H1 (cell line): ENCODE measurements at regions not wholly inside any gene's neighbourhood (a gene's known extent, or its start where the extent isn't known, plus 50 kb on each side); places are given as distances from the start of the nearest gene placed in this dataset.

Experiments used
- ATF3 ChIP-seq: IDR thresholded peaks from 2 replicates; pipeline ENCODE4 v1.6.1; 2011; ENCODE audit warnings: low read depth, mild to moderate bottlenecking, low read length; ENCODE audit not compliant: insufficient read depth
- BACH1 ChIP-seq: IDR thresholded peaks from 2 replicates; pipeline ENCODE4 v1.6.1; 2012; ENCODE audit warnings: low read length, improper control_type of control experiment
- CHD7 ChIP-seq: fragments of 300-600 bp; sonication (generic); IDR thresholded peaks from 2 replicates; pipeline ENCODE4 v1.7.1; 2012; ENCODE audit warnings: low read length, moderate library complexity, mild to moderate bottlenecking, inconsistent platforms; ENCODE audit not compliant: insufficient replicate concordance
- GABPA ChIP-seq: IDR thresholded peaks from 2 replicates; pipeline ENCODE4 v1.6.1; 2011; ENCODE audit warnings: mild to moderate bottlenecking, low read length, moderate library complexity, borderline replicate concordance; ENCODE audit not compliant: insufficient read depth
- HDAC6 ChIP-seq: IDR thresholded peaks from one replicate; pipeline ENCODE4 v1.7.1; 2012; ENCODE audit warnings: low read depth, mild to moderate bottlenecking, inconsistent platforms, low read length, moderate library complexity
- POU5F1 ChIP-seq: IDR thresholded peaks from 2 replicates; pipeline ENCODE4 v1.6.1; 2011; ENCODE audit warnings: low read depth, mild to moderate bottlenecking, low read length, moderate library complexity
- SIN3A ChIP-seq, 2 experiments: IDR thresholded peaks in 1 of 2; conservative IDR thresholded peaks in 1 of 2; 2 replicates each; pipeline ENCODE4 v1.6.1; 2011 to 2012; ENCODE audit warnings: low read length in 2 of 2, improper control_type of control experiment in 1 of 2, low read depth in 1 of 2, mild to moderate bottlenecking in 1 of 2
- SP4 ChIP-seq: IDR thresholded peaks from 2 replicates; pipeline ENCODE4 v1.6.1; 2012; ENCODE audit warnings: low read length, inconsistent platforms
- TCF12 ChIP-seq: IDR thresholded peaks from 2 replicates; pipeline ENCODE4 v1.6.1; 2011; ENCODE audit warnings: low read depth, mild to moderate bottlenecking, low read length
- USF2 ChIP-seq: IDR thresholded peaks from 2 replicates; pipeline ENCODE4 v1.6.1; 2011; ENCODE audit warnings: low read length, improper control_type of control experiment

- TF ChIP-seq CHD7: no peak
- TF ChIP-seq USF2: no peak
- no peak for TF ChIP-seq HDAC6
- no peak for TF ChIP-seq TCF12
- no peak for TF ChIP-seq ATF3
- no peak for TF ChIP-seq POU5F1
- no peak for TF ChIP-seq SIN3A (conservative IDR thresholded peaks at IDR 0.05 in 1 of 2, IDR thresholded peaks at IDR 0.05 in 1 of 2; ENCODE audit: low read depth in 1 of 2, low read length in 2 of 2)
- no peak for TF ChIP-seq GABPA
- TF ChIP-seq SP4: no peak
- no peak for TF ChIP-seq BACH1
- TF ChIP-seq, all 59 proteins: peak for 0
These were observed 82.8 kb upstream of the SPATA31C2 start (continued) for GRCh38 chr9:88221105-88221504.
